Coronary artery (tissue), 2 donors: ENCODE measurements at regions not wholly inside any gene's neighbourhood (a gene's known extent, or its start where the extent isn't known, plus 50 kb on each side); places are given as distances from the start of the nearest gene placed in this dataset.
A peak's percentile ranks its signal among the peaks of the same experiment; 100 is the strongest.

Experiments used
- DNase-seq: peaks from one replicate; pipeline ENCODE4 v3.0.0-alpha.2; 2017; ENCODE audit warnings: low spot score
- H3K27ac ChIP-seq, 2 donors: fragments of 200-600 bp; sonication (generic); one replicate each; pipeline ENCODE4 v1.5.1; 2016 to 2019
- H3K4me3 ChIP-seq: fragments of 200-600 bp; sonication (generic); 2 replicates; pipeline ENCODE4 v1.5.1; 2016; ENCODE audit warnings: mild to moderate bottlenecking, moderate library complexity
- TF ChIP-seq, protein P1 (sequence below): fragments of 200-600 bp; sonication (generic); IDR thresholded peaks from one replicate; pipeline ENCODE4 v1.5.1; 2019; ENCODE audit warnings: antibody characterized with exemption

DNA sequence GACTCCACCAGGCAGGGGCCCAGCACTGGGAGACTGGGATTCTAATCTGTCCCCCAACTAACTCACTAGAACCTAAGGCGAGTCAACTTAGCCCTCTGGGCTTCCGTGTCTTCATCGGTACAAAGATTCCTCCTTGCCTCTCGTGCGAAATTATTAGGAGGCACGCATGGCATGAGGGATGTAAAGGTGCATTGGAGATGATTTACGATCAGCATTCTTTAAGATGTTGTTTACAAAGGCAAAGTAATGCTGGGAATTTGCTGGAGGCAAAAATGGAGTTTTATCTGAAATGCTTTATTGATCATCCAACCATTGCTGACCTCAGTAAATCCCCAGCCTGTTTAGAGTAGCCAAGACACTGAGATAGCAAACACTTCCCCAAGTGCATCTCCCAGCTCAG, 171.8 kb upstream of the KLHL29 start:
- TF ChIP-seq, protein P1, sequence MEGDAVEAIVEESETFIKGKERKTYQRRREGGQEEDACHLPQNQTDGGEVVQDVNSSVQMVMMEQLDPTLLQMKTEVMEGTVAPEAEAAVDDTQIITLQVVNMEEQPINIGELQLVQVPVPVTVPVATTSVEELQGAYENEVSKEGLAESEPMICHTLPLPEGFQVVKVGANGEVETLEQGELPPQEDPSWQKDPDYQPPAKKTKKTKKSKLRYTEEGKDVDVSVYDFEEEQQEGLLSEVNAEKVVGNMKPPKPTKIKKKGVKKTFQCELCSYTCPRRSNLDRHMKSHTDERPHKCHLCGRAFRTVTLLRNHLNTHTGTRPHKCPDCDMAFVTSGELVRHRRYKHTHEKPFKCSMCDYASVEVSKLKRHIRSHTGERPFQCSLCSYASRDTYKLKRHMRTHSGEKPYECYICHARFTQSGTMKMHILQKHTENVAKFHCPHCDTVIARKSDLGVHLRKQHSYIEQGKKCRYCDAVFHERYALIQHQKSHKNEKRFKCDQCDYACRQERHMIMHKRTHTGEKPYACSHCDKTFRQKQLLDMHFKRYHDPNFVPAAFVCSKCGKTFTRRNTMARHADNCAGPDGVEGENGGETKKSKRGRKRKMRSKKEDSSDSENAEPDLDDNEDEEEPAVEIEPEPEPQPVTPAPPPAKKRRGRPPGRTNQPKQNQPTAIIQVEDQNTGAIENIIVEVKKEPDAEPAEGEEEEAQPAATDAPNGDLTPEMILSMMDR, result no peak
- DNase-seq, result peak; percentile 26
- no peak overlapping the region for H3K27ac ChIP-seq
- no peak overlapping the region for H3K4me3 ChIP-seq

DNA sequence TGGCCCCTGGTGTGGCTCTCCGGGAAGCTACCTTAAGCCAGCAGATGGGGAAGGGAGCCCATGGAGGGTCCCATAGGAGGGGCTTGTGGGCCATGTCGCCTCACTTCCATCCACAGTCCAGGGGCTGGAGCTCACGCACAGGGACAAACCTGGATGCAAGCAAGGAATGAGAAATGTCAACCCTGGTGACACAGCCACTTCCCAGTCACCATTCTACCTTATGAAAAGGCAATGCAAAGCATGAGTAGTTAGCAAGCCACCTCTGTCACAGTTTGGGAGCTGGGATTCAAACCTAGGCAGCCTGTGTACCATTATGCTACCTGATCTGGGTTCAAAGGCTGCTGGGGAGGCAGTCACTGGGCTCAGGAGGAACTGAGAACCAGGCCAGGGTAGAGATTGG, 170.0 kb upstream of the KLHL29 start:
- Histone ChIP-seq H3K4me3 (no peak overlapping the region), H3K27ac (no peak overlapping the region)
- TF ChIP-seq, protein P1, result no peak
- peak; percentile 54 for DNase-seq

- DNase-seq, result no peak
- no peak overlapping the region for H3K4me3 ChIP-seq
- TF ChIP-seq, protein P1, result no peak
- H3K27ac ChIP-seq, result no peak overlapping the region
Observed at GRCh38 chr2:23219666-23220065, 165.3 kb upstream of the KLHL29 start.

- peak; percentile 11 for DNase-seq
- Histone ChIP-seq H3K4me3 (no peak overlapping the region), H3K27ac (no peak overlapping the region)
- TF ChIP-seq, protein P1, result no peak
Observed at GRCh38 chr2:23220513-23221094, 164.4 kb upstream of the KLHL29 start.

- TF ChIP-seq, protein P1, result no peak
- H3K27ac ChIP-seq, result no peak overlapping the region
- H3K4me3 ChIP-seq, result no peak overlapping the region
- peak; percentile 12 for DNase-seq
Observed at GRCh38 chr2:23221236-23221635, 163.7 kb upstream of the KLHL29 start.

GRCh38 chr2:23221901-23222300, 163.1 kb upstream of the KLHL29 start:
- DNase-seq, result peak; percentile 29
- TF ChIP-seq, protein P1, result no peak
- Histone ChIP-seq H3K27ac (no peak overlapping the region), H3K4me3 (no peak overlapping the region)

- no peak for DNase-seq
- Histone ChIP-seq H3K4me3 (no peak overlapping the region), H3K27ac (no peak overlapping the region)
- TF ChIP-seq, protein P1, result no peak
Observed at GRCh38 chr2:23230885-23231284, 154.1 kb upstream of the KLHL29 start.
